ENCODE measurements at regions not wholly inside any gene's neighbourhood (a gene's known extent, or its start where the extent isn't known, plus 50 kb on each side); places are given as distances from the start of the nearest gene placed in this dataset.

DNA sequence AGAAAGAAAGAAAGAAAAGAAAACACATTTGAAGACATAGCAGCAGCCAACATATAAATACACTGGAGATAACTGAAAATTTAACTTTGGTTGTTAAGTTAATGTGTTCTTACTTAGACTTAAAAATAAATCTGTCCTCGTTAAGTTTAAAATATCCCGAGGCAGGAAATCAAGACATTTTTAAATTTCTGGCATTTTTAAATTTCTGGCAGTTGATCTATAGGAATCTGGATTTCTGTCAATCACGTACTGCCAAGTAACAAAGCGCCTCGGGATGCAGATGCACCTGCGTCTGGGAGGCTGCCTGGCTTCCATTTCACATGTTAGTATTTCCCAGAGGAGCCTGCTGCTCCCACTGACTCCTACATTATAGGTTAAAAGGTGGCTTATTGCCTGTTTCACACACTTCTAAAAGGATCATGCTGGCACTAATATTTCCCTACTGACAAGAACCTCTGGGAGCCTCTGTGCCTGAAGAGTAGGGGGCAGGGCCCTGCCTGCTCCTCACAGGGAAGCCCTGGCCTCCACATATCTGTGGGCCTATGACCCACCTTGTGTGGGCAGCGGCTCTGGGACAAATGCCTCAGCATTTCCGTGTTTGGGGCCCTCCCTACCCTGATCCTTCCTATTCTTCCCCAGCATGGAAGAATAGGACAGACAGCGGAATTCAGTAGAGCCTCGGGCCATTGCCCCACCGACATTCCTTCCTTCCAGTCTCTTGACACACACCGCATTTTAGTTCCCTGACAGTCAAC, 62.8 kb upstream of the ATP12A start:
- Histone ChIP-seq H3K27me3 (ENCODE audit: insufficient read depth, low read depth, low read length) (no peaks in the 10 kb centered on the region), H3K4me3 (ENCODE audit: low read length) (no peak overlapping the region), H3K79me2 (replicated peaks; ENCODE audit: insufficient read depth, low read length) (no peaks in the 10 kb centered on the region), H3K4me2 (ENCODE audit: low read length) (no peak overlapping the region), H3K9me2 (ENCODE audit: insufficient read depth, low read length) (no peaks in the 10 kb centered on the region), H3F3A (ENCODE audit: insufficient read depth, low read length, poor library complexity, severe bottlenecking) (no peaks in the 10 kb centered on the region), H4K20me1 (ENCODE audit: insufficient read depth) (no peaks in the 10 kb centered on the region), H2AFZ (ENCODE audit: low read depth, low read length) (no peak overlapping the region), H3K9me3 (ENCODE audit: low read length) (no peaks in the 10 kb centered on the region), H3K36me3 (ENCODE audit: insufficient read depth, low read length) (no peaks in the 10 kb centered on the region), H3K27ac (ENCODE audit: low read length) (no peak overlapping the region), H3K9ac (ENCODE audit: low read length) (no peak overlapping the region)
- TF ChIP-seq MXI1 (conservative IDR thresholded peaks at IDR 0.05; ENCODE audit: poor library complexity, severe bottlenecking) (no peak), RAD21 (conservative IDR thresholded peaks at IDR 0.05) (no peak), SMC3 (conservative IDR thresholded peaks at IDR 0.05; ENCODE audit: poor library complexity) (no peak), EP300 (conservative IDR thresholded peaks at IDR 0.05; ENCODE audit: poor library complexity, severe bottlenecking) (no peak), POLR2AphosphoS5 (IDR thresholded peaks at IDR 0.05) (peak; percentile 56), EZH2 (IDR thresholded peaks at IDR 0.05; ENCODE audit: borderline replicate concordance, insufficient read depth, low read length, poor library complexity, severe bottlenecking) (no peak)
- TF ChIP-seq, protein P1, sequence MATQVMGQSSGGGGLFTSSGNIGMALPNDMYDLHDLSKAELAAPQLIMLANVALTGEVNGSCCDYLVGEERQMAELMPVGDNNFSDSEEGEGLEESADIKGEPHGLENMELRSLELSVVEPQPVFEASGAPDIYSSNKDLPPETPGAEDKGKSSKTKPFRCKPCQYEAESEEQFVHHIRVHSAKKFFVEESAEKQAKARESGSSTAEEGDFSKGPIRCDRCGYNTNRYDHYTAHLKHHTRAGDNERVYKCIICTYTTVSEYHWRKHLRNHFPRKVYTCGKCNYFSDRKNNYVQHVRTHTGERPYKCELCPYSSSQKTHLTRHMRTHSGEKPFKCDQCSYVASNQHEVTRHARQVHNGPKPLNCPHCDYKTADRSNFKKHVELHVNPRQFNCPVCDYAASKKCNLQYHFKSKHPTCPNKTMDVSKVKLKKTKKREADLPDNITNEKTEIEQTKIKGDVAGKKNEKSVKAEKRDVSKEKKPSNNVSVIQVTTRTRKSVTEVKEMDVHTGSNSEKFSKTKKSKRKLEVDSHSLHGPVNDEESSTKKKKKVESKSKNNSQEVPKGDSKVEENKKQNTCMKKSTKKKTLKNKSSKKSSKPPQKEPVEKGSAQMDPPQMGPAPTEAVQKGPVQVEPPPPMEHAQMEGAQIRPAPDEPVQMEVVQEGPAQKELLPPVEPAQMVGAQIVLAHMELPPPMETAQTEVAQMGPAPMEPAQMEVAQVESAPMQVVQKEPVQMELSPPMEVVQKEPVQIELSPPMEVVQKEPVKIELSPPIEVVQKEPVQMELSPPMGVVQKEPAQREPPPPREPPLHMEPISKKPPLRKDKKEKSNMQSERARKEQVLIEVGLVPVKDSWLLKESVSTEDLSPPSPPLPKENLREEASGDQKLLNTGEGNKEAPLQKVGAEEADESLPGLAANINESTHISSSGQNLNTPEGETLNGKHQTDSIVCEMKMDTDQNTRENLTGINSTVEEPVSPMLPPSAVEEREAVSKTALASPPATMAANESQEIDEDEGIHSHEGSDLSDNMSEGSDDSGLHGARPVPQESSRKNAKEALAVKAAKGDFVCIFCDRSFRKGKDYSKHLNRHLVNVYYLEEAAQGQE (IDR thresholded peaks at IDR 0.05; ENCODE audit: borderline replicate concordance): no peak

DNA sequence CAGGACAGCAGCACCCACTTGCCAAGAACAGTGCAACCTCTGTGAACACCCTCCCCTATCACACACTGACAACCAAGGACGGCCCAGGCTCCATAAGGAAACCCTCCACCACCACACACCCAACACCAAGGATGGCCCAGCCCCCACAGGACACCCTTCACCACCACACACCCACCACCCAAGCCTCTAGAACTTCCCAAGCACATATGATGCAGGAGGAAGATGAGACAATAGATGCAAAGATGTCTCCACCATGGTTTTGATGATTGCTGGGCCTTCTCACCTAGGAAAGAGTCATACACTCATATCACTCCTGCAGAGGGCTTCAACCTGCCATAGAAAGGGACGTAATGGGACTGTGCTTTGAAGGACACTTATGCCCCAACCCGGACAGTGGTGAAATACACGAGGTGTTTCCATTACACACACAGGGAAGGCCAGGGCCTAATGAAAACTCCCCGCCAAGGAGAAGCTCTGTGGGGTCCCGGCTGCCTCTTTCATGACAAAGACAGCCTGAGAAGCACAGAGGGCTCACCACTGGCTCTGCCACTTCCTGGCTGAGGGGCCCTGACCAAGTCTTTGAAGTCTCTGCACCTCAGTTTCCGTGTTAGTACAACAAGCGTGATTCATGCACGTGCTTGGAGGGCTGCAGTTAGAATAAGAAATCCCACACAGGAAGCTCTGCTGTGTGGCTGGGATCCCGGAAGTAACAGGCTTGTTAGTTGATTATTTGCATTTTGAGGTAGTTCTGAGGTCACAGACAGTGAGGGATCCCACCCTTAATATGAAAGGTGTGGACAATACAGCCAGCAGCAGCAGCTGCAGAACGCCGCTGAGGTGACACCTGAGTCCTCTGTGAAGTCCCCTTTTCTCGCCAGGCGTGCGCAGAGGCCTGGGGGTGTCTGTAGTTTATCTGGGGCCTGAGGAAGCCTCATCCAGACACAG, 61.9 kb upstream of the ATP12A start:
- no peak for TF ChIP-seq SMC3 (conservative IDR thresholded peaks at IDR 0.05; ENCODE audit: poor library complexity)
- TF ChIP-seq, protein P2, sequence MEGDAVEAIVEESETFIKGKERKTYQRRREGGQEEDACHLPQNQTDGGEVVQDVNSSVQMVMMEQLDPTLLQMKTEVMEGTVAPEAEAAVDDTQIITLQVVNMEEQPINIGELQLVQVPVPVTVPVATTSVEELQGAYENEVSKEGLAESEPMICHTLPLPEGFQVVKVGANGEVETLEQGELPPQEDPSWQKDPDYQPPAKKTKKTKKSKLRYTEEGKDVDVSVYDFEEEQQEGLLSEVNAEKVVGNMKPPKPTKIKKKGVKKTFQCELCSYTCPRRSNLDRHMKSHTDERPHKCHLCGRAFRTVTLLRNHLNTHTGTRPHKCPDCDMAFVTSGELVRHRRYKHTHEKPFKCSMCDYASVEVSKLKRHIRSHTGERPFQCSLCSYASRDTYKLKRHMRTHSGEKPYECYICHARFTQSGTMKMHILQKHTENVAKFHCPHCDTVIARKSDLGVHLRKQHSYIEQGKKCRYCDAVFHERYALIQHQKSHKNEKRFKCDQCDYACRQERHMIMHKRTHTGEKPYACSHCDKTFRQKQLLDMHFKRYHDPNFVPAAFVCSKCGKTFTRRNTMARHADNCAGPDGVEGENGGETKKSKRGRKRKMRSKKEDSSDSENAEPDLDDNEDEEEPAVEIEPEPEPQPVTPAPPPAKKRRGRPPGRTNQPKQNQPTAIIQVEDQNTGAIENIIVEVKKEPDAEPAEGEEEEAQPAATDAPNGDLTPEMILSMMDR (IDR thresholded peaks at IDR 0.05; ENCODE audit: poor library complexity, severe bottlenecking): no peak
- no peak for TF ChIP-seq TAF1 (IDR thresholded peaks at IDR 0.05; ENCODE audit: low read depth)
- no peak for TF ChIP-seq EZH2 (IDR thresholded peaks at IDR 0.05; ENCODE audit: borderline replicate concordance, insufficient read depth, low read length, poor library complexity, severe bottlenecking)
- no peak for TF ChIP-seq POLR2AphosphoS5 (IDR thresholded peaks at IDR 0.05)
- no peak for TF ChIP-seq RAD21 (conservative IDR thresholded peaks at IDR 0.05)
- TF ChIP-seq, protein P1 (IDR thresholded peaks at IDR 0.05; ENCODE audit: borderline replicate concordance): no peak
- TF ChIP-seq MXI1 (conservative IDR thresholded peaks at IDR 0.05; ENCODE audit: poor library complexity, severe bottlenecking): no peak
- TF ChIP-seq EP300 (conservative IDR thresholded peaks at IDR 0.05; ENCODE audit: poor library complexity, severe bottlenecking): no peak
- no peak overlapping the region for H2AFZ ChIP-seq (ENCODE audit: low read depth, low read length)

More for the DNA sequence above, 61.9 kb upstream of the ATP12A start:
- no peak overlapping the region for H3K9ac ChIP-seq (ENCODE audit: low read length)
- H3K27me3 ChIP-seq (ENCODE audit: insufficient read depth, low read depth, low read length): no peaks in the 10 kb centered on the region
- no peaks in the 10 kb centered on the region for H3K9me3 ChIP-seq (ENCODE audit: low read length)
- no peaks in the 10 kb centered on the region for H3F3A ChIP-seq (ENCODE audit: insufficient read depth, low read length, poor library complexity, severe bottlenecking)
- H3K36me3 ChIP-seq (ENCODE audit: insufficient read depth, low read length): no peaks in the 10 kb centered on the region
- no peak overlapping the region for H3K27ac ChIP-seq (ENCODE audit: low read length)
- H3K4me2 ChIP-seq (ENCODE audit: low read length): no peak overlapping the region
- no peaks in the 10 kb centered on the region for H4K20me1 ChIP-seq (ENCODE audit: insufficient read depth)
- H3K4me3 ChIP-seq (ENCODE audit: low read length): no peak overlapping the region
- no peaks in the 10 kb centered on the region for H3K79me2 ChIP-seq (replicated peaks; ENCODE audit: insufficient read depth, low read length)
- H3K9me2 ChIP-seq (ENCODE audit: insufficient read depth, low read length): no peaks in the 10 kb centered on the region
